GM12878 (cell line): ENCODE measurements at regions not wholly inside any gene's neighbourhood (a gene's known extent, or its start where the extent isn't known, plus 50 kb on each side); places are given as distances from the start of the nearest gene placed in this dataset.

Experiments
- ATAC-seq: fragments of 200-7000 bp; cut with Tn5 transposase; 3 replicates; pipeline ENCODE4 v1.9.1; 2020; ENCODE audit warnings: mild to moderate bottlenecking, moderate library complexity
- BruUV-seq: library from RNA; stranded (reverse); fragments of 400-500 nt; replicated peaks from 2 replicates; lab custom pipeline; 2021; lab: Mats Ljungman, UMichigan
- CTCF ChIA-PET: fragments of 300-600 bp; sonication (Branson Sonifier 250); formaldehyde crosslinking; extraction: SDS; loops from one replicate; lab custom pipeline; 2021; ENCODE audit warnings: inconsistent platforms; lab: Yijun Ruan, JAX
- POLR2A ChIA-PET: fragments of 350-600 bp; formaldehyde crosslinking; extraction: SDS; loops from one replicate; lab custom pipeline; 2021; ENCODE audit warnings: inconsistent platforms; lab: Charles Lee
- RAD21 ChIA-PET: fragments of 300-600 bp; sonication (Branson Sonifier 250); formaldehyde crosslinking; loops from one replicate; lab custom pipeline; 2023; ENCODE audit warnings: antibody characterized with exemption; ENCODE audit not compliant: unreplicated experiment; lab: Charles Lee
- SMC1A ChIA-PET: fragments of 300-600 bp; sonication (Branson Sonifier 250); formaldehyde crosslinking; loops from one replicate; lab custom pipeline; 2023; ENCODE audit not compliant: unreplicated experiment, uncharacterized antibody; lab: Charles Lee
- DNase-seq: peaks from one replicate; pipeline ENCODE4 v3.0.0-alpha.2; 2011; ENCODE audit warnings: low read depth, low spot score
- FAIRE-seq: peaks from 3 replicates; lab custom pipeline; 2011; peaks lifted over from hg19 to GRCh38; lab: Jason Lieb, UNC
- H2AFZ ChIP-seq: 2 replicates; pipeline ENCODE4 v1.6.0; 2011; ENCODE audit warnings: low read depth, low read length, control low read depth; ENCODE audit not compliant: control insufficient read depth
- H3K27ac ChIP-seq: 2 replicates; pipeline ENCODE4 v1.5.1; 2011; ENCODE audit warnings: control low read depth; ENCODE audit not compliant: control insufficient read depth, insufficient read depth
- H3K27me3 ChIP-seq, 2 experiments: replicated peaks in 1 of 2; 2 replicates each; pipeline versions ENCODE4 v1.6.0 to v1.6.1; 2011; ENCODE audit warnings: low read length in 1 of 2; ENCODE audit not compliant: control insufficient read depth in 2 of 2, insufficient read depth in 2 of 2
- H3K36me3 ChIP-seq, 2 experiments: 2 replicates each; pipeline ENCODE4 v1.5.1; 2011; ENCODE audit warnings: low read length in 1 of 2; ENCODE audit not compliant: control insufficient read depth in 2 of 2, insufficient read depth in 2 of 2
- H3K4me1 ChIP-seq: 2 replicates; pipeline ENCODE4 v1.6.1; 2011; ENCODE audit warnings: mild to moderate bottlenecking, low read length, moderate library complexity, mixed read lengths; ENCODE audit not compliant: control insufficient read depth, insufficient read depth
- H3K4me2 ChIP-seq: 2 replicates; pipeline ENCODE4 v1.6.0; 2011; ENCODE audit warnings: control low read depth; ENCODE audit not compliant: control insufficient read depth, insufficient read depth
- H3K4me3 ChIP-seq: fragments of 200-600 bp; sonication (generic); 2 replicates; pipeline ENCODE4 v1.5.1; 2016
- H3K79me2 ChIP-seq: 2 replicates; pipeline ENCODE4 v1.6.0; 2011; ENCODE audit warnings: low read length; ENCODE audit not compliant: control insufficient read depth, insufficient read depth
- H3K9ac ChIP-seq: 2 replicates; pipeline ENCODE4 v1.8.0; 2011; ENCODE audit warnings: low read length, control low read depth, mixed read lengths; ENCODE audit not compliant: control insufficient read depth, insufficient read depth
- H3K9me3 ChIP-seq: replicated peaks from 3 replicates; pipeline ENCODE4 v1.5.1; 2011; ENCODE audit warnings: mild to moderate bottlenecking, low read length; ENCODE audit not compliant: control insufficient read depth, insufficient read depth
- H4K20me1 ChIP-seq: 2 replicates; pipeline ENCODE4 v1.6.0; 2011; ENCODE audit not compliant: control insufficient read depth, insufficient read depth
- CHD4 ChIP-seq: fragments of 200-600 bp; sonication (generic); IDR thresholded peaks from 2 replicates; pipeline ENCODE4 v1.6.1; 2016; ENCODE audit warnings: mild to moderate bottlenecking
- CREM ChIP-seq: IDR thresholded peaks from 2 replicates; pipeline ENCODE4 v1.6.1; 2014; ENCODE audit warnings: antibody characterized with exemption, low read depth
- GATAD2B ChIP-seq: fragments of 450-650 bp; conservative IDR thresholded peaks from 2 replicates; pipeline ENCODE4 v1.6.1; 2017; ENCODE audit warnings: low read depth, mild to moderate bottlenecking, moderate library complexity
- SMAD5 ChIP-seq: IDR thresholded peaks from 2 replicates; pipeline ENCODE4 v1.6.1; 2016; ENCODE audit warnings: antibody characterized with exemption, low read depth
- SREBF2 ChIP-seq: IDR thresholded peaks from 2 replicates; pipeline ENCODE4 v1.6.1; 2012; ENCODE audit warnings: mild to moderate bottlenecking, low read length
- TBL1XR1 ChIP-seq: IDR thresholded peaks from 2 replicates; pipeline ENCODE4 v1.6.1; 2012; ENCODE audit warnings: low read depth, low read length, improper control_type of control experiment
- WGBS: methylation state at CpG from one replicate; pipeline ENCODE4 v1.1.6; 2016; ENCODE audit warnings: low lambda C conversion rate; ENCODE audit not compliant: insufficient replicate concordance, insufficient coverage; ENCODE audit errors: missing lambda C conversion rate; 5-methylcytosine and 5-hydroxymethylcytosine counted together
- in situ Hi-C: fragments of 300-500 bp; cut with MboI; formaldehyde crosslinking; loops from 9 replicates; pipeline ENCODE4 v1.14.3; 2018; ENCODE audit warnings: mixed read lengths
- intact Hi-C: fragments of 100-400 bp; cut with micrococcal nuclease; formaldehyde crosslinking; loops from one replicate; pipeline ENCODE4 v1.14.2; 2022; ENCODE audit not compliant: unreplicated experiment
- TF ChIP-seq, protein P1 (sequence below): IDR thresholded peaks from 2 replicates; pipeline ENCODE4 v1.6.1; 2012; ENCODE audit warnings: low read depth, low read length, improper control_type of control experiment

DNA sequence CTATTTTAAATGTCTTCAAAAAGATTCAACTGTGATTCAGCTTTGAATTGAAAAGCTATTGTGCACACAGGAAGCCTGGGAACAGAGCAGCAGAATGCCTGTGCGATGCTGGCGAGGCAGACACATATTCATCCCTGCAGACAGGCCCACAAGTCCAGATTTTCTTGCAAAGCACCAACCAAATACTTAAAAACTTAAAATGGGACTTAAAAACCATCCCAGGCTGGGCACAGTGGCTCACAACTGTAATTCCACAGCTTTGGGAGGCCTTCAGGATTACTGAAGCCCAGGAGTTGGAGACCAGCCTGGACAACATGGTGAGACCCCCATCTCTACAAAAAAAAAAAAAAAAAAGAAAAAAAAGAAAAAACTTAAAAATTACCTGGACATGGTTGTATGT lies 122.6 kb upstream of the SERPIND1 start:
- 48% methylated on average over 2 of the region's 2 CpGs for WGBS
- in situ Hi-C loops, result no loop called here
- Histone ChIP-seq H3K9me3 (no peaks in the 10 kb centered on the region), H3K4me1 (no peaks in the 10 kb centered on the region), H3K4me2 (no peak overlapping the region), H2AFZ (no peak overlapping the region), H3K27ac (no peak overlapping the region), H3K9ac (no peak overlapping the region), H4K20me1 (no peaks in the 10 kb centered on the region), H3K79me2 (no peaks in the 10 kb centered on the region), H3K27me3 (no peaks in the 10 kb centered on the region; a peak in 1 of 4 replicates), H3K36me3 (no peaks in the 10 kb centered on the region), H3K4me3 (no peak overlapping the region)
- ChIA-PET CTCF (interaction anchor here (0.7 kb wide), 1 partner anchor 101 kb away, joined by 4 read pairs; no protein-coding TSS in a partner anchor), SMC1A (no interaction called here), RAD21 (no interaction called here), POLR2A (no interaction called here)
- no TSS peak for BruUV-seq
- ATAC-seq (no peak), DNase-seq (no peak), FAIRE-seq (no peak)
- intact Hi-C loops, result no loop called here
- no peak for TF ChIP-seq SMAD5
- no peak for TF ChIP-seq SREBF2
- no peak for TF ChIP-seq CREM
- no peak for TF ChIP-seq TBL1XR1
- TF ChIP-seq, protein P1, sequence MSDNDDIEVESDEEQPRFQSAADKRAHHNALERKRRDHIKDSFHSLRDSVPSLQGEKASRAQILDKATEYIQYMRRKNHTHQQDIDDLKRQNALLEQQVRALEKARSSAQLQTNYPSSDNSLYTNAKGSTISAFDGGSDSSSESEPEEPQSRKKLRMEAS, result no peak
- TF ChIP-seq GATAD2B, result no peak

DNA sequence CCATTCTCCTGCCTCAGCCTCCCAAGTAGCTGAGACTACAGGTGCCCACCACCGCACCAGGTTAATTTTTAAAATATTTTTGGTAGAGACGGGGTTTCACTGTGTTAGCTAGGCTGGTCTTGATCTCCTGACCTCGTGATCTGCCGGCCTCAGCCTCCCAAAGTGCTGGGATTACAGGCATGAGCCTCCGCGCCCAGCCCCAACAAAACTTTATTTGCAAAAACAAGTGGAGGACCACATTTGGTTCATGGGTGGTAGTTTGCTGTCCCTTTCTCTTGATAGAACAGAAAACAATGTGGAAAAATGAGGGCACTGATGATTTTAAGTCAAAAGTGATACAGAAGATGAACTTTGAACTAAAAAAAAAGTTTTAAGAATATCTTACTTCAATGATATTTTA lies 121.8 kb upstream of the SERPIND1 start:
- Histone ChIP-seq H3K27ac (no peak overlapping the region), H4K20me1 (no peaks in the 10 kb centered on the region), H3K9ac (no peak overlapping the region), H2AFZ (no peak overlapping the region), H3K4me1 (no peaks in the 10 kb centered on the region), H3K4me3 (no peak overlapping the region), H3K4me2 (no peak overlapping the region), H3K27me3 (peaks cover 0 to 2% of the 10 kb centered on the region in 2 experiments; a peak in 1 of 4 replicates), H3K79me2 (no peaks in the 10 kb centered on the region), H3K36me3 (no peaks in the 10 kb centered on the region), H3K9me3 (no peaks in the 10 kb centered on the region)
- intact Hi-C loops (no loop called here), in situ Hi-C loops (no loop called here)
- DNase-seq, result no peak
- no TSS peak for BruUV-seq
- ChIA-PET CTCF (interaction anchor here (0.7 kb wide), 1 partner anchor 102 kb away, joined by 4 read pairs; no protein-coding TSS in a partner anchor), SMC1A (interaction anchor here (0.6 kb wide), 1 partner anchor 26 kb away, joined by 3 read pairs; no protein-coding TSS in a partner anchor), POLR2A (no interaction called here), RAD21 (no interaction called here)
- no peak for FAIRE-seq
- TF ChIP-seq CHD4, result no peak
- 71% methylated on average over 4 of the region's 6 CpGs for WGBS
- no peak for ATAC-seq
